Right renal pelvis (tissue), 4 donors: ENCODE measurements at regions not wholly inside any gene's neighbourhood (a gene's known extent, or its start where the extent isn't known, plus 50 kb on each side); places are given as distances from the start of the nearest gene placed in this dataset.

Source experiments
- DNase-seq, 4 donors: peaks; one replicate each; pipeline ENCODE4 v3.0.0-alpha.2; 2013; ENCODE audit warnings: low read depth in 4 of 4, low spot score in 3 of 4, missing footprints in 1 of 4

DNA sequence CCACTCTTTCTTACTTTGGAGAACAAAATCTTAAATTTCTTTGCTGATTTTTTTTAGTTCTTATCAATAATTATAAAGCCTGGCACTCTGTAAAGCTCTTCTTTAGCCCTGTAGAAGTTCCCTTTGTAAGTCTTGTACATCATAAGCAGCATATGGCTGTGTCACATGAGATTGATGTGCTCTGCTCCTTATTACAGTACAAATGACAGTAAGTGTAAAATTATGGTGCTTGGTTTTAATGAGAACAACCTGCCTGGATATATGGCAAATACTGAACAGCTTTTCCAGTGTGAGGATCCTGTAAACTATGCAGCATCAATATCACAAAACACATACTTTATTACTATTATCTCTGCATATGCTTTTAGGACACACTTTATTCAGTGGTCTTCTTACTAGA lies 145.9 kb upstream of the GNPDA2 start:
- DNase-seq = no peak

DNA sequence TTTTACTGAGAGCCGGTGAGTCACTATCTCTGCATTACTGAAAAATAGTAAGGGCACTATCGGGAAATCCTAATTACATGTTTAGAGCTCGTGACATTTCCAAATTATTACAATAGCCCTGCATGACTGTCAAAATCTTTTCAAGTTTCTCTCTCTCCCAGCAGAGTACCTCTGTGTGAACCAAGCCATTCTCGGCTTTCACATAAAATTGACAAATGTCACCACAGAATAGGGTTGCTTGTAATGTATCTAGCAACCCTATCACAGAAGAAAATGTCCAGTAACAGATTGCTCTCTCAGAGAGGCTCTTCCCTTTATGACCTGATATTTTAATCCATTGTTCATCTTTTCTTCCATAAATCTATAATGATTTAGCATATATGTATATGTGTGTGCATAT lies 144.8 kb upstream of the GNPDA2 start:
- no peak for DNase-seq

DNA sequence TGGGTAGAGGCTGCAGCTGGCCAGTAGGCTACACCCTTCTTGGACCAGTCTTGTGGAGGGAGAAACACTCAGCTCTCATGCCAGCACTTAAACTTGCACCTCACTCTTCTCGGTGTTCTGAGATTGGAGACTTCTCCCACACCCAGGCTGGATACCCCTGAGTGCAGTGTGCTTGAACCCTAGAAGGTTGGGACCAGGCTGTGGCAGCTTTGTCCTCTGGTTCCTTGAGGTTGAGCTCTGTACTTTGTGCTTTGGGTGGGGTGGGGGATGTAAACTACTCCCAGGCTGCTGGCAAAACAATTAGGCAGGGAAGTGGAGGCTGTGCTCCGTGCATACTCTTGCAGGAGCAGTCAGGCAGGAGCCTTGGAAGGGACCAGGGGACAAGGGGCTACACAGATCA lies 143.6 kb upstream of the GNPDA2 start:
- no peak for DNase-seq

DNA sequence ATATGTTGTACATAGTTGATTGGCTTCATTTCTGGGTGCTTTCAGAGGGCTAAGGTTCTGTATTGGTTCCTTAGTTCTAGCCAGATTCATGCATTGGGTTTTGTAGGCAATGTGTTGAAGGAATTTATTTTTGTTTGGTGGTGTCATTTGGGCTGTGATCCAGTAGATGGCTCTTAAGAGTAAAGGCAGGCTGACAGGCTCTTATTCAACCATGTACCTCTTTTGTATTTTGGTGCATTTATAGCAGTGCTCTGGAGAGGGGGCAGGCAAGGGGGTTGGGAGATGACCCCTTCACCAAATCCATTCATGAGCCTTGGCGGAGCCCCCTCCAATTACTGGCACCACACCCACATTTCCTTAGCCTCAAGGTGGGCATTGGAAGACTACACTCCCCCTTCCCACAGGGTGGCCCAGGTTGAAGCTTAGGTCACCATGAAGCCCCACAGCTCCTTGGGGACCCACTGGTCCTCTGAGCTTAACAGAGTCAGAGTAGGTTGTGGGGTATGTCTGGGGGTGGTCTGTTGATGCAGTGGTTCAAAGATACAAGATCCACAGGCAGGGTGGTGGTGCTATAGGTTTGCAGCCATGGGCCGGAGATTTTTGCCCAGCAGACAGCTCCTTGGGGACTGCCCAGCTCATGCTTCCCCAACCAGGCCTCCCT lies 143.0 kb upstream of the GNPDA2 start:
- no peak for DNase-seq

DNA sequence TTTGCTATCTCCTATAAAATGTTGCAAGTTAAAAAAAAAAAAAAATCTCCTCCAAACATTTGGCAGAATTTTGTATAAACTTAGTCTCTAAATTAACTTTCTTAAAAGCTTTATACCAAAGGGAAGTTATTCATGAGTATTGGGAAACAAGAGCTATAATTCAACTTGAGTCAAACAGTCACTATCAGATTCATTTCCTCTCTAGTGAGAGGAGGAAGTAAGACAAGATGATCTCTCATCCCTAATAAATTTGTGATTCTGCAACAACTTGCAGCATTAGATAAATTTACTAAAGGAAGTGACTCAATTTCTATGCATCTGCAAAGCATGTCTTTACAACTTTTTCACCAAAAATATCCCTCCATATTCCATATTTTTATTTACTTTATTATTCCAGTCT lies 135.4 kb upstream of the GNPDA2 start:
- DNase-seq = no peak

DNA sequence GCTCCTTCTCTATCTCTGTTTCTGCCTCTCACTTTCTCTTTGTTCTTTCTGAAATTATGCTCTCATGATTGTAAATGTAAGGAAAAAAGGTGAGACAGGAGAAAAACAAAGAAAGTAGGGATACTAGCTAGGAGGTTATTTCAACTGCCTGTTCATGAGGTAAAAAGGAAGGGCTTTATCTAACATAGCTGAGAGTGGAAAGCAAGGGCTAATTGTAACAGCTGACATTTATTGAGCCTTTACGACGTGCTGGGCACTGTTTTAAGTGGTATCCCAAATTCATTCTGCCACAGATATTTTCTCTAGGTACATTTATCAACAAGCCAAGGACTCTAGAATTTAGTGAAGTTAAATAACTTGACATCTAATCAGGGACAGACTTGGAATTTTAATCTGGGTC lies 133.1 kb upstream of the GNPDA2 start:
- DNase-seq = no peak

DNA sequence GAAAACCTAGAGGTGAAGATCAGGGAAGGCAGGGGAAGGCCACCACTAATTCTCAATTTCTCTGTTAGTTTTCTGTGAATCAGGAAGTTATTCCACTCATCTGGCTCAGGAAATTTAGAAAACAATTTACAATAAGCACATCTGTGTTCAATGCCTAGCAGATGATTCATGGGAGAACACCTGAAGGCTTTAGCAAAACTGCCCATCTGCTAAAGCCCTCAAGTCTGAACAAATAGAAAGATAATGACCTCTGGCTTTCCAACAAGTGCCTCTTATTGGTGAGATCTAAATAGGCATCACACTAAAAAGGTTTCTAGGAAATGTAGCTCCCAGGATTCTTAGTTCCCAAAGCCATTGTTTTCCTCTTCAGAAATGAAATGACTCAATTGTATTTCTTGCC lies 122.1 kb upstream of the GNPDA2 start:
- DNase-seq = no peak

DNA sequence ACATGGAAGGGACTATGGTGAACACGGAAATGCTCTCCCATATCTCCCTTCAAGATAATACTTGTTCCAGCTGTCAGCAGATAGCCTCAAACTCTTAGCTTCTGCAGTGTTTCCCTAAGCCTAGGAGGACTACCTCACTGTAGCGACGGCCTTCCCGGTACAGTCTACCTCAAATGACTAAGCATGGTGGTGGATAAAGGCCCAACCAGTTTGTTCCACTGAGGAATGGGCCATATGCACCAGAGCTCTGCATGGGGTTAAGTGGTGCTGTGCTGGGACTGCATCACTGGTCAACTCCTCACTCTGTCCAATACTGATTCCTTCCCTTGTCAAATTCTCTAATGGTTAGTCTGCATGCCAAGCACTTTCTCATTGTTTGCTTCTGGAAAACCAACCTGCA lies 119.6 kb upstream of the GNPDA2 start:
- no peak for DNase-seq

DNA sequence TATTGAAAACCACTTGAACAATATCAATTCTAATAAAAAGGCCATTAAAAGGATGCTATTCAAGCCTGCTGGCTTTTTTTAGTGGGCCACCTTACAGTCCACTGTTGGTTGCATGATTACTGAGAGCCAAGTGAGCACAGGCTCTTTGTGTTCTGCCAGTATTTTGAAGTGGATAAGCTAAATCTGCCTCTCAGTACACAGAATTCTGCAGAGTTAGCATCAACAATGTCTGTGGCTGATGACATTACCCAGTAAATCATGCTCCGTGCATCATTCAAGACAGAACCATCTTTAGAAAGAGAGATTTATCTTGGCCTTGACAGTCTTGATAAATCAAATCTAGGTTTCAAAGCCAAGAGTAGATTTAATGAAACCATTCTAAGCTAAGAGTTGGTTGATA lies 119.0 kb upstream of the GNPDA2 start:
- DNase-seq = no peak

DNA sequence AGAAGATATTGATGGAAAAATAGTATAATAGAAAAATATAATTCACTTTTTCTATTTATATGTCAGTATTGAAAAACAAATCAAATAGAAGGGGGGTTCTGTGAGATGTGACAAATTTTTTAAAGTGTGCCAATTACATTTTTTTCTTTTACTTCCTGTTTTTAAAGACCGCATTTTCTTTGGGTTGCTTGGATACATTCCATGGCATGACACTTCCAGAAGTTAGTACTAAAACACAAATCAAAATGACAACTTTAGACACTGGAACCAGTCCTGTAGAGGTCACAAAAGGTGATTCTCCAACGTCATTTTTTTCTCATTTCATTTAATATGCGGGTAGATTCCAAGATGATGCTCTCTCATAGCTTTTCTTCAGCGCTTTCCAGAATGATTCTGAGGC lies 116.2 kb upstream of the GNPDA2 start:
- no peak for DNase-seq

DNA sequence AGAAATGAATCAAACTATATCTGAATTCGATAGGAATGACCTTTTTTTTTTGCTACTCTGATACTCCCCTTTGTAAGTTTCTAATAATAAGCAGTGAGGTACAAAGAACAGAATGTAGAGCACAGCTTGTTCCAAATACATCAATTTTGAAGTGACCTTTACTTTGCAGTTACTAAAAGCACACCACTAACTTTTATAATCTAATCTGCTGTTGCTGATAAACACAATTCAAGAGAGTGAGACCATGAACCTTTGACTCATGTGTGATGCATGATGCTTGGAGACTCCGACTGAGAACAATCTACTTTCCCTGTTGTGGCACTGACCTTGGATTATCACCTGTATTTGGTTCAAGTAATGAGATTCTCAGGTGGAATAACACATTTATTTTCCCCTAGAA lies 91.6 kb upstream of the GNPDA2 start:
- no peak for DNase-seq

DNA sequence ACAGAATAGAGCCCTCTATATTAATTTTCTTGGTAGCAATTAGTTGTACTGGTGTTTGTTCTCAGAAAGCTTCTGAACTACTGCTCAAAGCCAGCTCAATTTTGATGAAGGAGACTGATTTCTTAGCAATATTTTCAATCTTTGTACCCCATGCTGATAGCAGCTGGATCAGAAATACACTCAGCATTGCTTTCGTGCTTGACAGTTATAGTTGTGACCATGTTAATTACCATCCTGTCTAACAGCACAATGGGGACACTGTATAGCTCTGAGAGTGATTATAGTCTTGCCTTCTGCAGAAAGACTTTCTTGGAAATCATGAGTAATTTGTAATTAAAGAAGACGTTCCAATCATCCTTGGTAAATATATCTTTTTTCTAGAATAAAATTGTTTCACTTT lies 79.7 kb upstream of the GNPDA2 start:
- no peak for DNase-seq

DNA sequence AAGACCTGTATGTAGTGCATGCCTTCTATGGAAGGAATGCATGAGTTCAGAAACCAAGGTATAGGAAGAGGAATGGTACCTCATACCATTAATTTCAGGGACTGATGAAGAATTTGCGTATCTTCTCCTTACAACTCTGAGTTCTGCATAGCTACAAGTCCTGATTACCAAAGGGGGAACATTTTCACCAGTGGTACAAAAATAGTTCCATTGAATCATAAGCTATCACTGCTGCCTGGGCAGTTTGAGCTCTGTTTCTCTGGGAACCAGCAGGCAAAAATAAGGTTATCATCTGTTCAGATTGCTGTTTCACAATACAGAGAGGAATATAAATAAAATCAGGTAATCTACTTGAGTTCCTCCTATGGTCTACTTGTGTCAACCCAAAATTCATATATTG lies 77.9 kb upstream of the GNPDA2 start:
- DNase-seq = no peak

DNA sequence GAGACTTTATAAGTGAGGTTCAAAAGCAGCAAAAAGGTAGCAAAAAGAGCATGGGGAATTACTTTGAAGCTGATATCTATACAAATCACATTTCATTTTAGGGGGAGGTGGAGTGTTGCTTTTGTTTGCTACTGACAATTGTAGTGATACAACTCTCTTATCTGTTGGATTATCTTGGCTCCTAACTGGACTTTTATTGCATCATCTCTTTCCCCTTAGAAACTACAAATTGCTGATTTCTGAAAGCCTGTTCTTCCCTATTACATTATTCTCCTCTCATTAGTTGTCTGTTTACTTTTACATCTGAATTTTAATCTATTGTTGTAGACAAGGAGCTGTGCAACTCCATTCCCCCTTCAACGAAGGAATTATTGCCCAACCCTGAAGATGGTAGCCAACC lies 75.0 kb upstream of the GNPDA2 start:
- DNase-seq = no peak

DNA sequence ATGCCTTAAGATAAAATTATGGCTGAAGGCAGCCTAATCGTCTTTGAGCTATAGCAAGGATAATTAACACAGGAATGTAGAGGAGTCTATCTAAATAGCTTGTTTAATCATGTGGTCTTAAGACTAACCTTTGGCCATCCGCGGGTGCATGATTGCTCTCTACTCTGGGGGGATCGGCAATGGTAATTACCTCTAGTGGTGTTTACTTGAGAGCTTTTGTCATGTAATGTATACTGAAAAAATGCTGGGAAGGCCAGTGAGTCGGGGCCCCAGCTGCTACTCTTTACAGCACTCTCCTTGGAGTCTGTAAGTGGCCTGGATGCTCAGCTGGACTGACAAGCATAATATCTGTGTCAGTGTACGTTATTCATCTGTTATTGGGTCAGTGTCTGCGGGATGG lies 65.5 kb upstream of the GNPDA2 start:
- no peak for DNase-seq

DNA sequence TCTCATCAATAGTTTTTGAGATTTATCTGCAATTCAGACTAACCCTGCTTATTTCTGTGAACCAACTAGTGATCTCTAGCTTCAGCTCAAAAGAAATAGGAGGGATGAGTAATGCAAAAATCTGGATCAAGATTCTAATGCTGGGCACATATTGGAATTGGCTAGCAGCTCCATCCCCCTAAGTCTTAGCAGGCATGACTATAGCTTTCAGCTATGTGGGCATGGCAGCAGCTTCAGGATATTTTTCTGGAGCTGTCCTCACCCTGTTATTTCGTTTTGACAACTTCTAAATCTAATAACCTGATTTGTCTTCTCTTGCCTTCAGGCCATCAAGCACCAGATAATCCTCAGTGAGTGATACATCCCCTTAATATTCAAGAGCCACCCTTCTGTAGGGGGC lies 50.8 kb upstream of the GNPDA2 start:
- DNase-seq = no peak
